IMR-90 (cell line): ENCODE measurements at regions not wholly inside any gene's neighbourhood (a gene's known extent, or its start where the extent isn't known, plus 50 kb on each side); places are given as distances from the start of the nearest gene placed in this dataset.

Experiments
- ATAC-seq: fragments of 200-7000 bp; cut with Tn5 transposase; 2 replicates; pipeline ENCODE4 v1.9.1; 2020; ENCODE audit warnings: low read depth, mild to moderate bottlenecking, moderate library complexity
- BruUV-seq: library from RNA; stranded (reverse); fragments of 400-500 nt; replicated peaks from 2 replicates; lab custom pipeline; 2021; lab: Mats Ljungman, UMichigan
- CTCF ChIA-PET: fragments of 300-600 bp; formaldehyde crosslinking; extraction: SDS; loops from one replicate; lab custom pipeline; 2021; ENCODE audit warnings: antibody characterized with exemption; lab: Yijun Ruan, JAX
- POLR2A ChIA-PET: fragments of 300-600 bp; sonication (Branson Sonifier 250); formaldehyde crosslinking; loops from one replicate; lab custom pipeline; 2022; ENCODE audit warnings: antibody characterized with exemption; ENCODE audit not compliant: unreplicated experiment; lab: Charles Lee
- DNase-seq: peaks from one replicate; pipeline ENCODE4 v3.0.0; 2013
- H2AFZ ChIP-seq: replicated peaks from 2 replicates; pipeline ENCODE3; 2013; ENCODE audit warnings: low read length, mild to moderate bottlenecking; ENCODE audit not compliant: poor library complexity
- H2AK5ac ChIP-seq: 2 replicates; pipeline ENCODE4 v1.6.1; 2013; ENCODE audit warnings: low read depth, low read length, inconsistent platforms
- H2AK9ac ChIP-seq: replicated peaks from 2 replicates; pipeline ENCODE3; 2013; ENCODE audit warnings: mild to moderate bottlenecking, low read depth, low read length, moderate library complexity; ENCODE audit not compliant: poor library complexity
- H2BK120ac ChIP-seq: 2 replicates; pipeline ENCODE4 v1.6.1; 2013; ENCODE audit warnings: low read depth, low read length, inconsistent platforms
- H2BK15ac ChIP-seq: 3 replicates; pipeline ENCODE4 v1.6.1; 2013; ENCODE audit warnings: low read depth, low read length, inconsistent platforms
- H2BK20ac ChIP-seq: 2 replicates; pipeline ENCODE4 v1.6.1; 2013; ENCODE audit warnings: low read depth, mild to moderate bottlenecking, inconsistent platforms, low read length, moderate library complexity
- H2BK5ac ChIP-seq: 2 replicates; pipeline ENCODE4 v1.6.1; 2013; ENCODE audit warnings: mild to moderate bottlenecking, low read depth, low read length, inconsistent platforms; ENCODE audit not compliant: poor library complexity, severe bottlenecking
- H3K14ac ChIP-seq: replicated peaks from 2 replicates; pipeline ENCODE4 v1.6.1; 2013; ENCODE audit warnings: low read depth, low read length, inconsistent platforms
- H3K18ac ChIP-seq: 2 replicates; pipeline ENCODE4 v1.6.1; 2013; ENCODE audit warnings: low read depth, low read length, control low read depth
- H3K23ac ChIP-seq: 2 replicates; pipeline ENCODE4 v1.6.1; 2013; ENCODE audit warnings: low read depth, low read length, inconsistent platforms
- H3K27ac ChIP-seq: 2 replicates; pipeline ENCODE4 v1.5.1; 2013; ENCODE audit warnings: mild to moderate bottlenecking, control low read depth, low read length; ENCODE audit not compliant: insufficient read depth
- H3K27me3 ChIP-seq: 2 replicates; pipeline ENCODE4 v1.6.1; 2013; ENCODE audit warnings: low read length; ENCODE audit not compliant: control insufficient read depth, insufficient read depth
- H3K36me3 ChIP-seq: 2 replicates; pipeline ENCODE4 v1.6.1; 2013; ENCODE audit warnings: low read length, mixed read lengths; ENCODE audit not compliant: control insufficient read depth, insufficient read depth
- H3K4ac ChIP-seq: 2 replicates; pipeline ENCODE4 v1.6.1; 2013; ENCODE audit warnings: low read depth, low read length, inconsistent platforms
- H3K4me1 ChIP-seq: 2 replicates; pipeline ENCODE4 v1.6.1; 2013; ENCODE audit warnings: low read length, mixed read lengths; ENCODE audit not compliant: control insufficient read depth, insufficient read depth
- H3K4me2 ChIP-seq: 2 replicates; pipeline ENCODE4 v1.6.1; 2013; ENCODE audit warnings: low read depth, mild to moderate bottlenecking, control low read depth, low read length, moderate library complexity
- H3K4me3 ChIP-seq: 2 replicates; pipeline ENCODE4 v1.5.1; 2013; ENCODE audit warnings: low read depth, mild to moderate bottlenecking, control low read depth, low read length, moderate library complexity; ENCODE audit not compliant: insufficient read depth
- H3K56ac ChIP-seq: 2 replicates; pipeline ENCODE4 v1.6.1; 2013; ENCODE audit warnings: low read length, inconsistent platforms; ENCODE audit not compliant: insufficient read depth; ENCODE audit errors: extremely low read depth
- H3K79me1 ChIP-seq, 2 experiments: 2 replicates each; pipeline ENCODE4 v1.6.1; 2013; ENCODE audit warnings: low read length in 2 of 2, inconsistent platforms in 1 of 2, low read depth in 1 of 2
- H3K9ac ChIP-seq: 2 replicates; pipeline ENCODE4 v1.6.1; 2013; ENCODE audit warnings: low read depth, low read length, control low read depth
- H3K9me1 ChIP-seq: 2 replicates; pipeline ENCODE4 v1.6.1; 2013; ENCODE audit warnings: low read length, inconsistent platforms; ENCODE audit not compliant: insufficient read depth
- H3K9me3 ChIP-seq: 2 replicates; pipeline ENCODE4 v1.6.1; 2013; ENCODE audit warnings: low read length; ENCODE audit not compliant: control insufficient read depth, insufficient read depth
- H4K20me1 ChIP-seq: 2 replicates; pipeline ENCODE4 v1.6.1; 2013; ENCODE audit warnings: low read length, inconsistent platforms; ENCODE audit not compliant: insufficient read depth
- H4K5ac ChIP-seq: 2 replicates; pipeline ENCODE4 v1.6.1; 2013; ENCODE audit warnings: mild to moderate bottlenecking, low read depth, low read length, control low read depth
- H4K8ac ChIP-seq, 2 experiments: 2 replicates each; pipeline ENCODE4 v1.6.1; 2013; ENCODE audit warnings: low read depth in 2 of 2, low read length in 2 of 2, control low read depth in 1 of 2, inconsistent platforms in 1 of 2
- H4K91ac ChIP-seq: 2 replicates; pipeline ENCODE4 v1.6.1; 2013; ENCODE audit warnings: low read depth, low read length, inconsistent platforms; ENCODE audit not compliant: insufficient read depth
- BHLHE40 ChIP-seq: fragments of 150-350 bp; IDR thresholded peaks from 2 replicates; pipeline ENCODE4 v1.6.1; 2016; ENCODE audit warnings: mild to moderate bottlenecking, low read depth, low read length
- CEBPB ChIP-seq: IDR thresholded peaks from 2 replicates; pipeline ENCODE4 v1.6.1; 2012; ENCODE audit warnings: low read depth, low read length, improper control_type of control experiment
- CHD1 ChIP-seq: IDR thresholded peaks from 2 replicates; pipeline ENCODE4 v1.6.1; 2012; ENCODE audit warnings: low read depth, low read length, improper control_type of control experiment
- FOS ChIP-seq: fragments of 150-350 bp; IDR thresholded peaks from 2 replicates; pipeline ENCODE4 v1.6.1; 2016; ENCODE audit warnings: low read depth, low read length
- MAFK ChIP-seq: IDR thresholded peaks from 2 replicates; pipeline ENCODE4 v1.6.1; 2012; ENCODE audit warnings: low read depth, low read length, improper control_type of control experiment
- POLR2A ChIP-seq: IDR thresholded peaks from 2 replicates; pipeline ENCODE4 v1.6.1; 2012; ENCODE audit warnings: mild to moderate bottlenecking, low read depth, low read length
- RAD21 ChIP-seq: IDR thresholded peaks from 2 replicates; pipeline ENCODE4 v1.6.1; 2012; ENCODE audit warnings: low read length, improper control_type of control experiment
- RCOR1 ChIP-seq: IDR thresholded peaks from 2 replicates; pipeline ENCODE4 v1.6.1; 2012; ENCODE audit warnings: mild to moderate bottlenecking, low read length, improper control_type of control experiment; ENCODE audit not compliant: insufficient replicate concordance
- SMC3 ChIP-seq: fragments of 150-350 bp; IDR thresholded peaks from 2 replicates; pipeline ENCODE4 v1.6.1; 2016; ENCODE audit warnings: low read depth, mild to moderate bottlenecking, antibody characterized with exemption, low read length, moderate library complexity
- WGBS, 2 experiments: methylation state at CpG; one replicate each; pipeline versions ENCODE4 v1.1.5 to v1.1.7; 2013; ENCODE audit warnings: missing lambda C conversion rate in 2 of 2; ENCODE audit not compliant: insufficient read length in 1 of 2; ENCODE audit errors: extremely low coverage in 2 of 2; 5-methylcytosine and 5-hydroxymethylcytosine counted together
- dilution Hi-C: fragments of 300-500 bp; cut with HindIII; formaldehyde crosslinking; loops from one replicate; pipeline ENCODE4 v1.14.3; 2018; ENCODE audit warnings: low sequenced_read_pairs; ENCODE audit not compliant: unreplicated experiment
- in situ Hi-C: fragments of 300-500 bp; cut with MboI; formaldehyde crosslinking; loops from 3 replicates; pipeline ENCODE4 v1.14.3; 2019; ENCODE audit warnings: low sequenced_read_pairs, inconsistent platforms, mixed read lengths
- intact Hi-C: fragments of 100-400 bp; cut with micrococcal nuclease; formaldehyde crosslinking; loops from 2 replicates; pipeline ENCODE4 v1.10.0; 2022
- TF ChIP-seq, protein P1 (sequence below): conservative IDR thresholded peaks from 2 replicates; pipeline ENCODE4 v1.5.1; 2012; ENCODE audit warnings: mild to moderate bottlenecking, low read depth, low read length, improper control_type of control experiment
- TF ChIP-seq, protein P2 (sequence below): fragments of 150-350 bp; IDR thresholded peaks from 2 replicates; pipeline ENCODE4 v1.6.1; 2016; ENCODE audit warnings: low read depth, mild to moderate bottlenecking, low read length, moderate library complexity, borderline replicate concordance

DNA sequence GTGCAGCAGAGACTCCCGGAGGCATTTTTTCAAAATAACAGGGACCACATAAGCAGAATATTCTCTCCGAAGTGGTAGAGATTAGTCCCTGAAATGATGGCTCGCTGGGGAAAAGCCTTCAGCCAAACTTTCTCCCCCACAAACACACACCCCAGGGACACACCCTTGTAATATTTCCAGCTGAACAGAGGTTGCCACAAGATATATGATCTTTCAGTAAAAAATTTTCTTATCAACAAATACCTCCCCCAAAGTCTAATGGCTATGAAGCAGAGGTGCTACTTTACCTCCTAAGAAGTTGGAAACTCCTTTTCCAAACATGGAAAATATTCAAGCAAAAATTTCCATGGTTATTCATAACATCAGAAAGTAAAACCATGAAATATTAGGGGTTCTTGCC, 190.2 kb upstream of the PALMD start:
- no peak overlapping the region for H2AK5ac ChIP-seq
- no peak overlapping the region for H3K14ac ChIP-seq
- WGBS, 2 experiments, result 100% methylated on average over 1 of the region's 3 CpGs; no CpG with 5 or more reads in 1 of the 2 experiments
- H4K91ac ChIP-seq, result no peak overlapping the region
- H3K27me3 ChIP-seq, result no peaks in the 10 kb centered on the region
- DNase-seq, result no peak
- no peak overlapping the region for H3K23ac ChIP-seq
- H3K4me1 ChIP-seq, result peaks cover 4% of the 10 kb centered on the region; the same call in 1 of the 2 replicates
- H3K18ac ChIP-seq, result no peak overlapping the region
- H3K79me1 ChIP-seq, result no peaks in the 10 kb centered on the region
- ChIA-PET CTCF (interaction anchor here (0.6 kb wide), 1 partner anchor 76 kb away, joined by 4 read pairs; no protein-coding TSS in a partner anchor), POLR2A (no interaction called here)
- H3K27ac ChIP-seq, result no peak overlapping the region
- no peak overlapping the region for H2BK120ac ChIP-seq
- no peak overlapping the region for H2AK9ac ChIP-seq
- no peak overlapping the region for H3K56ac ChIP-seq
- dilution Hi-C loops (no loop called here), in situ Hi-C loops (no loop called here), intact Hi-C loops (no loop called here)
- H4K20me1 ChIP-seq, result no peaks in the 10 kb centered on the region
- no peak overlapping the region for H2AFZ ChIP-seq
- ATAC-seq, result no peak
- BruUV-seq, result no TSS peak
- no peak overlapping the region for H3K4me3 ChIP-seq
- no peaks in the 10 kb centered on the region for H3K9me1 ChIP-seq
- no peaks in the 10 kb centered on the region for H3K36me3 ChIP-seq
- no peak overlapping the region for H2BK20ac ChIP-seq
- no peak overlapping the region for H4K5ac ChIP-seq
- H3K4me2 ChIP-seq, result no peak overlapping the region
- H3K9ac ChIP-seq, result no peak overlapping the region
- no peak for TF ChIP-seq BHLHE40
- TF ChIP-seq SMC3, result no peak
- TF ChIP-seq, protein P1, sequence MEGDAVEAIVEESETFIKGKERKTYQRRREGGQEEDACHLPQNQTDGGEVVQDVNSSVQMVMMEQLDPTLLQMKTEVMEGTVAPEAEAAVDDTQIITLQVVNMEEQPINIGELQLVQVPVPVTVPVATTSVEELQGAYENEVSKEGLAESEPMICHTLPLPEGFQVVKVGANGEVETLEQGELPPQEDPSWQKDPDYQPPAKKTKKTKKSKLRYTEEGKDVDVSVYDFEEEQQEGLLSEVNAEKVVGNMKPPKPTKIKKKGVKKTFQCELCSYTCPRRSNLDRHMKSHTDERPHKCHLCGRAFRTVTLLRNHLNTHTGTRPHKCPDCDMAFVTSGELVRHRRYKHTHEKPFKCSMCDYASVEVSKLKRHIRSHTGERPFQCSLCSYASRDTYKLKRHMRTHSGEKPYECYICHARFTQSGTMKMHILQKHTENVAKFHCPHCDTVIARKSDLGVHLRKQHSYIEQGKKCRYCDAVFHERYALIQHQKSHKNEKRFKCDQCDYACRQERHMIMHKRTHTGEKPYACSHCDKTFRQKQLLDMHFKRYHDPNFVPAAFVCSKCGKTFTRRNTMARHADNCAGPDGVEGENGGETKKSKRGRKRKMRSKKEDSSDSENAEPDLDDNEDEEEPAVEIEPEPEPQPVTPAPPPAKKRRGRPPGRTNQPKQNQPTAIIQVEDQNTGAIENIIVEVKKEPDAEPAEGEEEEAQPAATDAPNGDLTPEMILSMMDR, result no peak
- no peak for TF ChIP-seq CEBPB
- no peak for TF ChIP-seq RCOR1
- TF ChIP-seq CHD1, result no peak
- TF ChIP-seq RAD21, result no peak
- TF ChIP-seq FOS, result no peak
- no peak for TF ChIP-seq MAFK
- TF ChIP-seq, protein P2, sequence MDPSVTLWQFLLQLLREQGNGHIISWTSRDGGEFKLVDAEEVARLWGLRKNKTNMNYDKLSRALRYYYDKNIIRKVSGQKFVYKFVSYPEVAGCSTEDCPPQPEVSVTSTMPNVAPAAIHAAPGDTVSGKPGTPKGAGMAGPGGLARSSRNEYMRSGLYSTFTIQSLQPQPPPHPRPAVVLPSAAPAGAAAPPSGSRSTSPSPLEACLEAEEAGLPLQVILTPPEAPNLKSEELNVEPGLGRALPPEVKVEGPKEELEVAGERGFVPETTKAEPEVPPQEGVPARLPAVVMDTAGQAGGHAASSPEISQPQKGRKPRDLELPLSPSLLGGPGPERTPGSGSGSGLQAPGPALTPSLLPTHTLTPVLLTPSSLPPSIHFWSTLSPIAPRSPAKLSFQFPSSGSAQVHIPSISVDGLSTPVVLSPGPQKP, result no peak
- TF ChIP-seq POLR2A, result no peak
- no peaks in the 10 kb centered on the region for H3K9me3 ChIP-seq
- no peak overlapping the region for H3K4ac ChIP-seq
- no peak overlapping the region for H4K8ac ChIP-seq
- H2BK5ac ChIP-seq, result no peak overlapping the region
- H2BK15ac ChIP-seq, result no peak overlapping the region
